WTC11 (cell line): ENCODE measurements at regions not wholly inside any gene's neighbourhood (a gene's known extent, or its start where the extent isn't known, plus 50 kb on each side); places are given as distances from the start of the nearest gene placed in this dataset.

ENCODE experiments used
- NFYB ChIP-seq: sonication (generic); formaldehyde crosslinking; conservative IDR thresholded peaks from 2 replicates; pipeline ENCODE4 v1.8.0; 2022; ENCODE audit warnings: low read depth, missing genetic modification reagents
- ZNF219 ChIP-seq: sonication (generic); formaldehyde crosslinking; IDR thresholded peaks from 2 replicates; pipeline ENCODE4 v1.8.0; 2023; ENCODE audit warnings: missing genetic modification reagents, mild to moderate bottlenecking, borderline replicate concordance
- TF ChIP-seq, protein P1 (sequence below): fragments of 200-600 bp; IDR thresholded peaks from 2 replicates; pipeline ENCODE4 v1.8.0; 2022; ENCODE audit warnings: antibody characterized with exemption
- TF ChIP-seq, protein P2 (sequence below): sonication (generic); formaldehyde crosslinking; IDR thresholded peaks from 2 replicates; pipeline ENCODE4 v1.8.0; 2023; ENCODE audit warnings: mild to moderate bottlenecking, missing genetic modification reagents
- TF ChIP-seq, protein P3 (sequence below): sonication (generic); formaldehyde crosslinking; IDR thresholded peaks from 2 replicates; pipeline ENCODE4 v1.8.0; 2022; ENCODE audit warnings: mild to moderate bottlenecking, missing genetic modification reagents
- TF ChIP-seq, protein P4 (sequence below): sonication (generic); formaldehyde crosslinking; IDR thresholded peaks from 2 replicates; pipeline ENCODE4 v1.8.0; 2022; ENCODE audit warnings: missing genetic modification reagents
- TF ChIP-seq, protein P5 (sequence below): sonication (generic); formaldehyde crosslinking; IDR thresholded peaks from 2 replicates; pipeline ENCODE4 v1.8.0; 2022; ENCODE audit warnings: mild to moderate bottlenecking, missing genetic modification reagents

DNA sequence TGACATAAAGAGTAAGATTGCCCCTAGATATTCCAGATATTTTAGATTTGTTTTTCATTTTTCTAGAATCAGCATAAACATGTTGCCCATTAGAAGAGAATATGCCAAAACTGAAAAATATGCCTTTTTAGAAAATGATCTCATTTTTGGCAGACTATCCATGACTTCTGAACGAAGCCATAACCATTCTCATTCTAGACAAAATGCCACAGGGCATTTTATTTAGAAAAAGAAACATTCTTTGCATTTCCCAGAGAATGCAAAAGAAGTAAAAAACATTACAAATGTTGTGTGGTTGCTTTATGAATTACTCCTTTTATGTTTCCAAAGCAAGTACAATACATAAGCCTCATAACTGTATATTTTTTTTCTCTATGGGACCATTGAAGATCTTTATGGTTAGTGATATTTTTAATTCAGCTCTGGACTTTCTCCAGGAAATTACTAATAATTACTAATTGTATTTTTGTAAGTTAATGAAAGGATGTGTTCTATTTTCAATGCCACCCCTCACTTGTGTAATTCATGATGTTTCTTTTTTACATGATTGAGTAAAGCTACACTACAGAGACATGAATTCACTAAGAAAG lies 109.6 kb upstream of the SEM1 start:
- TF ChIP-seq, protein P1, sequence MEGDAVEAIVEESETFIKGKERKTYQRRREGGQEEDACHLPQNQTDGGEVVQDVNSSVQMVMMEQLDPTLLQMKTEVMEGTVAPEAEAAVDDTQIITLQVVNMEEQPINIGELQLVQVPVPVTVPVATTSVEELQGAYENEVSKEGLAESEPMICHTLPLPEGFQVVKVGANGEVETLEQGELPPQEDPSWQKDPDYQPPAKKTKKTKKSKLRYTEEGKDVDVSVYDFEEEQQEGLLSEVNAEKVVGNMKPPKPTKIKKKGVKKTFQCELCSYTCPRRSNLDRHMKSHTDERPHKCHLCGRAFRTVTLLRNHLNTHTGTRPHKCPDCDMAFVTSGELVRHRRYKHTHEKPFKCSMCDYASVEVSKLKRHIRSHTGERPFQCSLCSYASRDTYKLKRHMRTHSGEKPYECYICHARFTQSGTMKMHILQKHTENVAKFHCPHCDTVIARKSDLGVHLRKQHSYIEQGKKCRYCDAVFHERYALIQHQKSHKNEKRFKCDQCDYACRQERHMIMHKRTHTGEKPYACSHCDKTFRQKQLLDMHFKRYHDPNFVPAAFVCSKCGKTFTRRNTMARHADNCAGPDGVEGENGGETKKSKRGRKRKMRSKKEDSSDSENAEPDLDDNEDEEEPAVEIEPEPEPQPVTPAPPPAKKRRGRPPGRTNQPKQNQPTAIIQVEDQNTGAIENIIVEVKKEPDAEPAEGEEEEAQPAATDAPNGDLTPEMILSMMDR = no peak
- TF ChIP-seq, protein P2, sequence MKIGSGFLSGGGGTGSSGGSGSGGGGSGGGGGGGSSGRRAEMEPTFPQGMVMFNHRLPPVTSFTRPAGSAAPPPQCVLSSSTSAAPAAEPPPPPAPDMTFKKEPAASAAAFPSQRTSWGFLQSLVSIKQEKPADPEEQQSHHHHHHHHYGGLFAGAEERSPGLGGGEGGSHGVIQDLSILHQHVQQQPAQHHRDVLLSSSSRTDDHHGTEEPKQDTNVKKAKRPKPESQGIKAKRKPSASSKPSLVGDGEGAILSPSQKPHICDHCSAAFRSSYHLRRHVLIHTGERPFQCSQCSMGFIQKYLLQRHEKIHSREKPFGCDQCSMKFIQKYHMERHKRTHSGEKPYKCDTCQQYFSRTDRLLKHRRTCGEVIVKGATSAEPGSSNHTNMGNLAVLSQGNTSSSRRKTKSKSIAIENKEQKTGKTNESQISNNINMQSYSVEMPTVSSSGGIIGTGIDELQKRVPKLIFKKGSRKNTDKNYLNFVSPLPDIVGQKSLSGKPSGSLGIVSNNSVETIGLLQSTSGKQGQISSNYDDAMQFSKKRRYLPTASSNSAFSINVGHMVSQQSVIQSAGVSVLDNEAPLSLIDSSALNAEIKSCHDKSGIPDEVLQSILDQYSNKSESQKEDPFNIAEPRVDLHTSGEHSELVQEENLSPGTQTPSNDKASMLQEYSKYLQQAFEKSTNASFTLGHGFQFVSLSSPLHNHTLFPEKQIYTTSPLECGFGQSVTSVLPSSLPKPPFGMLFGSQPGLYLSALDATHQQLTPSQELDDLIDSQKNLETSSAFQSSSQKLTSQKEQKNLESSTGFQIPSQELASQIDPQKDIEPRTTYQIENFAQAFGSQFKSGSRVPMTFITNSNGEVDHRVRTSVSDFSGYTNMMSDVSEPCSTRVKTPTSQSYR (CRISPR knock-in tag) = no peak
- TF ChIP-seq, protein P3, sequence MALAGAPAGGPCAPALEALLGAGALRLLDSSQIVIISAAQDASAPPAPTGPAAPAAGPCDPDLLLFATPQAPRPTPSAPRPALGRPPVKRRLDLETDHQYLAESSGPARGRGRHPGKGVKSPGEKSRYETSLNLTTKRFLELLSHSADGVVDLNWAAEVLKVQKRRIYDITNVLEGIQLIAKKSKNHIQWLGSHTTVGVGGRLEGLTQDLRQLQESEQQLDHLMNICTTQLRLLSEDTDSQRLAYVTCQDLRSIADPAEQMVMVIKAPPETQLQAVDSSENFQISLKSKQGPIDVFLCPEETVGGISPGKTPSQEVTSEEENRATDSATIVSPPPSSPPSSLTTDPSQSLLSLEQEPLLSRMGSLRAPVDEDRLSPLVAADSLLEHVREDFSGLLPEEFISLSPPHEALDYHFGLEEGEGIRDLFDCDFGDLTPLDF = no peak
- no peak for TF ChIP-seq NFYB
- TF ChIP-seq, protein P4, sequence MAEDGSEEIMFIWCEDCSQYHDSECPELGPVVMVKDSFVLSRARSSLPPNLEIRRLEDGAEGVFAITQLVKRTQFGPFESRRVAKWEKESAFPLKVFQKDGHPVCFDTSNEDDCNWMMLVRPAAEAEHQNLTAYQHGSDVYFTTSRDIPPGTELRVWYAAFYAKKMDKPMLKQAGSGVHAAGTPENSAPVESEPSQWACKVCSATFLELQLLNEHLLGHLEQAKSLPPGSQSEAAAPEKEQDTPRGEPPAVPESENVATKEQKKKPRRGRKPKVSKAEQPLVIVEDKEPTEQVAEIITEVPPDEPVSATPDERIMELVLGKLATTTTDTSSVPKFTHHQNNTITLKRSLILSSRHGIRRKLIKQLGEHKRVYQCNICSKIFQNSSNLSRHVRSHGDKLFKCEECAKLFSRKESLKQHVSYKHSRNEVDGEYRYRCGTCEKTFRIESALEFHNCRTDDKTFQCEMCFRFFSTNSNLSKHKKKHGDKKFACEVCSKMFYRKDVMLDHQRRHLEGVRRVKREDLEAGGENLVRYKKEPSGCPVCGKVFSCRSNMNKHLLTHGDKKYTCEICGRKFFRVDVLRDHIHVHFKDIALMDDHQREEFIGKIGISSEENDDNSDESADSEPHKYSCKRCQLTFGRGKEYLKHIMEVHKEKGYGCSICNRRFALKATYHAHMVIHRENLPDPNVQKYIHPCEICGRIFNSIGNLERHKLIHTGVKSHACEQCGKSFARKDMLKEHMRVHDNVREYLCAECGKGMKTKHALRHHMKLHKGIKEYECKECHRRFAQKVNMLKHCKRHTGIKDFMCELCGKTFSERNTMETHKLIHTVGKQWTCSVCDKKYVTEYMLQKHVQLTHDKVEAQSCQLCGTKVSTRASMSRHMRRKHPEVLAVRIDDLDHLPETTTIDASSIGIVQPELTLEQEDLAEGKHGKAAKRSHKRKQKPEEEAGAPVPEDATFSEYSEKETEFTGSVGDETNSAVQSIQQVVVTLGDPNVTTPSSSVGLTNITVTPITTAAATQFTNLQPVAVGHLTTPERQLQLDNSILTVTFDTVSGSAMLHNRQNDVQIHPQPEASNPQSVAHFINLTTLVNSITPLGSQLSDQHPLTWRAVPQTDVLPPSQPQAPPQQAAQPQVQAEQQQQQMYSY (CRISPR knock-in tag) = no peak
- TF ChIP-seq, protein P5, sequence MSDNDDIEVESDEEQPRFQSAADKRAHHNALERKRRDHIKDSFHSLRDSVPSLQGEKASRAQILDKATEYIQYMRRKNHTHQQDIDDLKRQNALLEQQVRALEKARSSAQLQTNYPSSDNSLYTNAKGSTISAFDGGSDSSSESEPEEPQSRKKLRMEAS (CRISPR knock-in tag) = no peak
- TF ChIP-seq ZNF219 (CRISPR knock-in tag) = no peak
